WTC11 (cell line): ENCODE measurements at regions not wholly inside any gene's neighbourhood (a gene's known extent, or its start where the extent isn't known, plus 50 kb on each side); places are given as distances from the start of the nearest gene placed in this dataset.

Experiments
- ATAC-seq: fragments of 200-7000 bp; cut with Tn5 transposase; 2 replicates; pipeline ENCODE4 v1.10.0; 2021; ENCODE audit warnings: mild to moderate bottlenecking, moderate library complexity
- CTCF ChIA-PET: fragments of 300-600 bp; sonication (Branson Sonifier 250); formaldehyde crosslinking; loops from one replicate; lab custom pipeline; 2021; ENCODE audit warnings: antibody characterized with exemption; lab: Charles Lee
- POLR2A ChIA-PET: fragments of 350-600 bp; sonication (Branson Sonifier 250); formaldehyde crosslinking; loops from one replicate; lab custom pipeline; 2021; ENCODE audit warnings: antibody characterized with exemption; lab: Charles Lee
- DNase-seq: peaks from one replicate; pipeline ENCODE4 v3.0.0; 2021; ENCODE audit warnings: low spot score
- H3K27ac Mint-ChIP-seq: 2 replicates; pipeline ENCODE4 v1.8.0; 2021; ENCODE audit warnings: mixed read lengths
- H3K27me3 Mint-ChIP-seq: 2 replicates; pipeline ENCODE4 v1.8.0; 2021; ENCODE audit warnings: low read depth, mild to moderate bottlenecking, moderate library complexity, mixed read lengths
- H3K36me3 Mint-ChIP-seq: 2 replicates; pipeline ENCODE4 v1.8.0; 2021; ENCODE audit warnings: mixed read lengths
- H3K4me1 Mint-ChIP-seq: 2 replicates; pipeline ENCODE4 v1.8.0; 2022; ENCODE audit warnings: mixed read lengths
- H3K4me3 Mint-ChIP-seq: 2 replicates; pipeline ENCODE4 v1.8.0; 2021; ENCODE audit warnings: mild to moderate bottlenecking, moderate library complexity, mixed read lengths
- H3K9me3 Mint-ChIP-seq: 2 replicates; pipeline ENCODE4 v1.8.0; 2021; ENCODE audit warnings: mixed read lengths
- AFF4 ChIP-seq: sonication (generic); formaldehyde crosslinking; IDR thresholded peaks from 2 replicates; pipeline ENCODE4 v1.8.1; 2023; ENCODE audit warnings: mild to moderate bottlenecking, missing genetic modification reagents, borderline replicate concordance
- ARID4B ChIP-seq: sonication (generic); formaldehyde crosslinking; IDR thresholded peaks from 2 replicates; pipeline ENCODE4 v1.8.0; 2023; ENCODE audit warnings: missing genetic modification reagents, mild to moderate bottlenecking, borderline replicate concordance
- CREM ChIP-seq: sonication (generic); formaldehyde crosslinking; IDR thresholded peaks from 2 replicates; pipeline ENCODE4 v1.8.1; 2022; ENCODE audit warnings: mild to moderate bottlenecking, missing genetic modification reagents, moderate library complexity
- GABPB1 ChIP-seq: sonication (generic); formaldehyde crosslinking; IDR thresholded peaks from 2 replicates; pipeline ENCODE4 v1.8.1; 2023; ENCODE audit warnings: mild to moderate bottlenecking, missing genetic modification reagents
- GRHL2 ChIP-seq: fragments of 250-450 bp; sonication (Bioruptor Pico); IDR thresholded peaks from 2 replicates; pipeline ENCODE4 v1.8.0; 2022; ENCODE audit warnings: mild to moderate bottlenecking, moderate library complexity; ENCODE audit not compliant: insufficient replicate concordance, severe bottlenecking
- MYBL2 ChIP-seq: sonication (generic); formaldehyde crosslinking; IDR thresholded peaks from 2 replicates; pipeline ENCODE4 v1.8.1; 2023; ENCODE audit warnings: mild to moderate bottlenecking, moderate library complexity, missing genetic modification reagents
- NFE2L1 ChIP-seq: sonication (generic); formaldehyde crosslinking; IDR thresholded peaks from 2 replicates; pipeline ENCODE4 v1.8.1; 2023; ENCODE audit warnings: missing genetic modification reagents
- NR2C2 ChIP-seq: sonication (generic); formaldehyde crosslinking; IDR thresholded peaks from 2 replicates; pipeline ENCODE4 v1.8.0; 2022; ENCODE audit warnings: mild to moderate bottlenecking, missing genetic modification reagents
- PRRX2 ChIP-seq: fragments of 250-450 bp; sonication (Bioruptor Pico); IDR thresholded peaks from 2 replicates; pipeline ENCODE4 v1.8.0; 2021; ENCODE audit warnings: mild to moderate bottlenecking
- RORB ChIP-seq: fragments of 250-450 bp; sonication (Bioruptor Pico); IDR thresholded peaks from 2 replicates; pipeline ENCODE4 v1.9.0; 2021; ENCODE audit warnings: mild to moderate bottlenecking
- SOX15 ChIP-seq: fragments of 250-450 bp; sonication (Bioruptor Pico); IDR thresholded peaks from 2 replicates; pipeline ENCODE4 v1.9.0; 2021; ENCODE audit warnings: mild to moderate bottlenecking
- USF1 ChIP-seq: sonication (generic); formaldehyde crosslinking; IDR thresholded peaks from 2 replicates; pipeline ENCODE4 v1.8.0; 2022; ENCODE audit warnings: mild to moderate bottlenecking, missing genetic modification reagents
- ZNF219 ChIP-seq: sonication (generic); formaldehyde crosslinking; IDR thresholded peaks from 2 replicates; pipeline ENCODE4 v1.8.0; 2023; ENCODE audit warnings: missing genetic modification reagents, mild to moderate bottlenecking, borderline replicate concordance
- TF ChIP-seq, protein P1 (sequence below): sonication (generic); formaldehyde crosslinking; IDR thresholded peaks from 2 replicates; pipeline ENCODE4 v1.8.1; 2022; ENCODE audit warnings: low read depth, mild to moderate bottlenecking, moderate library complexity, missing genetic modification reagents, borderline replicate concordance
- TF ChIP-seq, protein P2 (sequence below): fragments of 250-450 bp; sonication (Bioruptor Pico); IDR thresholded peaks from 2 replicates; pipeline ENCODE4 v1.9.0; 2021; ENCODE audit warnings: mild to moderate bottlenecking, borderline replicate concordance
- TF ChIP-seq, protein P3 (sequence below): sonication (generic); formaldehyde crosslinking; IDR thresholded peaks from 2 replicates; pipeline ENCODE4 v1.8.1; 2023; ENCODE audit warnings: mild to moderate bottlenecking, missing genetic modification reagents, moderate library complexity

DNA sequence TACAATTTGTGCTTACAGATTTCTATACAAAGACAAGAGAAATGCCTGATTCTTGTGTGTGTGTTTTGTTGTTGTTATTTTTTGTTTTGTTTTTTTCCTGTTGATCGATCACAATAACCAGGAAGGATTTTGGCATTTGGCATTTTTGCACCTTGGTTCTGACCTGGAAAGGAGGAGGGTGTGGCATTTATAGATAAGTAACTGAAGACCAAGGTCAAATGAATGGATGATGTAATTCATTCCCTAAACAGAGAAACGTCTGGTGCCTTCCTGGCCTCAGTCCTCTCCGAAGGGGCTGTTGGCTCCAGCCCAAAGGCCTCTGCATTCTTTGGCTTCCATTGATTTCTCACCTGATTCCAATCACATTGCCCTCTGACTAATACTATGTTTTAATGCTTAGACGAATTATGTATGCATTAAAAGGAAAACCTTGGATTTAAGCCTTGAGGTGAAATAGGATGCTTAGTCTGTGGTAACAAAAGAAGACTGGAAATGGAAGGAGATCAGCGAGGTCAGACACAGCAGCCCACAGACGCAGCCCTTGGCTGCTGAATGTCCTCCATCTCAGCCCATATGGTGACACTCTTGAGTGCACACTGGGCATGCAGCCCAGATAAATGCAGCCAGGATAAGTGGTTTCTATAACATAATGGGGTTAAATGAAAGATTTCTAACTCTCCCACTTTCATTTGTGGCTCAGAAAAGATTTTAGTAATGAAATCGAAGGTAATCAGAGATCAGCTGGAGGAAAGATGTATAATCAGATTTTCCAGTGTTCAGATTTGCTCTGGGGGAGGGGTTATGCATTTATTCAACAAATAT lies 60.5 kb upstream of the TRIM2 start:
- Mint-ChIP-seq H3K9me3 (no peaks in the 10 kb centered on the region), H3K4me1 (peaks cover 36% of the 10 kb centered on the region), H3K27ac (peak overlapping the region; percentile 39; the same call in 1 of the 2 replicates), H3K4me3 (no peak overlapping the region), H3K27me3 (no peaks in the 10 kb centered on the region), H3K36me3 (no peaks in the 10 kb centered on the region)
- DNase-seq (no peak), ATAC-seq (peak; percentile 51)
- ChIA-PET POLR2A (interaction anchor here (1.2 kb wide), 1 partner anchor 61 kb away, joined by 4 read pairs; the partner anchor contains the start of gene TRIM2), CTCF (interaction anchor here (0.7 to 2.2 kb wide), 53 partner anchors 9 to 607 kb away, joined by 3 to 33 read pairs (median 5); partner anchors contain the start of genes MND1, TMEM131L and TRIM2)
- no peak for TF ChIP-seq USF1 (CRISPR knock-in tag)
- TF ChIP-seq CREM: no peak
- TF ChIP-seq, protein P1, sequence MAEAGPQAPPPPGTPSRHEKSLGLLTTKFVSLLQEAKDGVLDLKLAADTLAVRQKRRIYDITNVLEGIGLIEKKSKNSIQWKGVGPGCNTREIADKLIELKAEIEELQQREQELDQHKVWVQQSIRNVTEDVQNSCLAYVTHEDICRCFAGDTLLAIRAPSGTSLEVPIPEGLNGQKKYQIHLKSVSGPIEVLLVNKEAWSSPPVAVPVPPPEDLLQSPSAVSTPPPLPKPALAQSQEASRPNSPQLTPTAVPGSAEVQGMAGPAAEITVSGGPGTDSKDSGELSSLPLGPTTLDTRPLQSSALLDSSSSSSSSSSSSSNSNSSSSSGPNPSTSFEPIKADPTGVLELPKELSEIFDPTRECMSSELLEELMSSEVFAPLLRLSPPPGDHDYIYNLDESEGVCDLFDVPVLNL (CRISPR knock-in tag): no peak
- peak; percentile 73; the same call in 1 of the 2 replicates for TF ChIP-seq GABPB1 (CRISPR knock-in tag)

GRCh38 chr4:153146031-153146430 lies 58.2 kb upstream of the TRIM2 start:
- no peak overlapping the region for H3K27ac Mint-ChIP-seq
- H3K9me3 Mint-ChIP-seq: no peaks in the 10 kb centered on the region
- peaks cover 44% of the 10 kb centered on the region for H3K4me1 Mint-ChIP-seq
- ChIA-PET CTCF (interaction anchor here (0.8 to 1.2 kb wide), 2 partner anchors 59 to 440 kb away, joined by 3 read pairs; no protein-coding TSS in a partner anchor), POLR2A (no interaction called here)
- peaks cover 4% of the 10 kb centered on the region for H3K27me3 Mint-ChIP-seq
- H3K36me3 Mint-ChIP-seq: no peaks in the 10 kb centered on the region
- H3K4me3 Mint-ChIP-seq: no peak overlapping the region
- DNase-seq (no peak), ATAC-seq (no peak)
- no peak for TF ChIP-seq NR2C2 (CRISPR knock-in tag)
- no peak for TF ChIP-seq MYBL2 (CRISPR knock-in tag)
- TF ChIP-seq SOX15 (CRISPR knock-in tag): no peak
- TF ChIP-seq ZNF219 (CRISPR knock-in tag): no peak
- TF ChIP-seq, protein P2, sequence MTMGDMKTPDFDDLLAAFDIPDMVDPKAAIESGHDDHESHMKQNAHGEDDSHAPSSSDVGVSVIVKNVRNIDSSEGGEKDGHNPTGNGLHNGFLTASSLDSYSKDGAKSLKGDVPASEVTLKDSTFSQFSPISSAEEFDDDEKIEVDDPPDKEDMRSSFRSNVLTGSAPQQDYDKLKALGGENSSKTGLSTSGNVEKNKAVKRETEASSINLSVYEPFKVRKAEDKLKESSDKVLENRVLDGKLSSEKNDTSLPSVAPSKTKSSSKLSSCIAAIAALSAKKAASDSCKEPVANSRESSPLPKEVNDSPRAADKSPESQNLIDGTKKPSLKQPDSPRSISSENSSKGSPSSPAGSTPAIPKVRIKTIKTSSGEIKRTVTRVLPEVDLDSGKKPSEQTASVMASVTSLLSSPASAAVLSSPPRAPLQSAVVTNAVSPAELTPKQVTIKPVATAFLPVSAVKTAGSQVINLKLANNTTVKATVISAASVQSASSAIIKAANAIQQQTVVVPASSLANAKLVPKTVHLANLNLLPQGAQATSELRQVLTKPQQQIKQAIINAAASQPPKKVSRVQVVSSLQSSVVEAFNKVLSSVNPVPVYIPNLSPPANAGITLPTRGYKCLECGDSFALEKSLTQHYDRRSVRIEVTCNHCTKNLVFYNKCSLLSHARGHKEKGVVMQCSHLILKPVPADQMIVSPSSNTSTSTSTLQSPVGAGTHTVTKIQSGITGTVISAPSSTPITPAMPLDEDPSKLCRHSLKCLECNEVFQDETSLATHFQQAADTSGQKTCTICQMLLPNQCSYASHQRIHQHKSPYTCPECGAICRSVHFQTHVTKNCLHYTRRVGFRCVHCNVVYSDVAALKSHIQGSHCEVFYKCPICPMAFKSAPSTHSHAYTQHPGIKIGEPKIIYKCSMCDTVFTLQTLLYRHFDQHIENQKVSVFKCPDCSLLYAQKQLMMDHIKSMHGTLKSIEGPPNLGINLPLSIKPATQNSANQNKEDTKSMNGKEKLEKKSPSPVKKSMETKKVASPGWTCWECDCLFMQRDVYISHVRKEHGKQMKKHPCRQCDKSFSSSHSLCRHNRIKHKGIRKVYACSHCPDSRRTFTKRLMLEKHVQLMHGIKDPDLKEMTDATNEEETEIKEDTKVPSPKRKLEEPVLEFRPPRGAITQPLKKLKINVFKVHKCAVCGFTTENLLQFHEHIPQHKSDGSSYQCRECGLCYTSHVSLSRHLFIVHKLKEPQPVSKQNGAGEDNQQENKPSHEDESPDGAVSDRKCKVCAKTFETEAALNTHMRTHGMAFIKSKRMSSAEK (CRISPR knock-in tag): no peak
- no peak for TF ChIP-seq AFF4 (CRISPR knock-in tag)
- no peak for TF ChIP-seq PRRX2 (CRISPR knock-in tag)
- no peak for TF ChIP-seq ARID4B (CRISPR knock-in tag)
- TF ChIP-seq, protein P3, sequence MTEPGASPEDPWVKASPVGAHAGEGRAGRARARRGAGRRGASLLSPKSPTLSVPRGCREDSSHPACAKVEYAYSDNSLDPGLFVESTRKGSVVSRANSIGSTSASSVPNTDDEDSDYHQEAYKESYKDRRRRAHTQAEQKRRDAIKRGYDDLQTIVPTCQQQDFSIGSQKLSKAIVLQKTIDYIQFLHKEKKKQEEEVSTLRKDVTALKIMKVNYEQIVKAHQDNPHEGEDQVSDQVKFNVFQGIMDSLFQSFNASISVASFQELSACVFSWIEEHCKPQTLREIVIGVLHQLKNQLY (CRISPR knock-in tag): no peak
- no peak for TF ChIP-seq NFE2L1 (CRISPR knock-in tag)
- no peak for TF ChIP-seq RORB (CRISPR knock-in tag)
- TF ChIP-seq GRHL2 (CRISPR knock-in tag): no peak
